ENCODE measurements at regions not wholly inside any gene's neighbourhood (a gene's known extent, or its start where the extent isn't known, plus 50 kb on each side); places are given as distances from the start of the nearest gene placed in this dataset.
"Not testable (repeated sequence)": the region's sequence is repeated elsewhere in the genome, so short reads cannot be mapped to it uniquely, and the experiment has no call there.

- Histone ChIP-seq H3K9me3 (no peaks in the 10 kb centered on the region), H3K27me3 (no peaks in the 10 kb centered on the region), H3K36me3 (no peaks in the 10 kb centered on the region), H3K4me1 (no peaks in the 10 kb centered on the region), H3K27ac (no peak overlapping the region), H3K4me3 (no peak overlapping the region)
- TF ChIP-seq CTCF (IDR thresholded peaks at IDR 0.05): no peak
- no peak for TF ChIP-seq POLR2A (IDR thresholded peaks at IDR 0.05)
- TF ChIP-seq EP300 (IDR thresholded peaks at IDR 0.05): no peak
- no peak for DNase-seq (ENCODE audit: low spot score in 2 of 2)
- WGBS, 2 donors: 90% methylated on average over 1 of the region's 1 CpG
These were observed 332.6 kb downstream of the FAM170A start for GRCh38 chr5:119961993-119962392.

- WGBS, 2 donors: 38 to 40% methylated on average over 3 of the region's 3 CpGs
- TF ChIP-seq EP300 (IDR thresholded peaks at IDR 0.05): no peak
- TF ChIP-seq CTCF (IDR thresholded peaks at IDR 0.05): no peak
- TF ChIP-seq POLR2A (IDR thresholded peaks at IDR 0.05): no peak
- Histone ChIP-seq H3K9me3 (no peaks in the 10 kb centered on the region), H3K4me3 (no peak overlapping the region), H3K27me3 (no peaks in the 10 kb centered on the region), H3K27ac (no peak overlapping the region), H3K4me1 (no peaks in the 10 kb centered on the region), H3K36me3 (no peaks in the 10 kb centered on the region)
- no peak for DNase-seq (ENCODE audit: low spot score in 2 of 2)
These were observed 336.7 kb downstream of the FAM170A start for GRCh38 chr5:119966028-119966427.

GRCh38 chr5:119968690-119969089 lies 339.3 kb downstream of the FAM170A start:
- Histone ChIP-seq H3K9me3 (no peaks in the 10 kb centered on the region), H3K4me3 (no peak overlapping the region), H3K4me1 (no peaks in the 10 kb centered on the region), H3K27ac (no peak overlapping the region), H3K36me3 (no peaks in the 10 kb centered on the region), H3K27me3 (no peaks in the 10 kb centered on the region)
- DNase-seq (ENCODE audit: low spot score in 2 of 2): no peak
- TF ChIP-seq EP300 (IDR thresholded peaks at IDR 0.05) (no peak), CTCF (IDR thresholded peaks at IDR 0.05) (no peak), POLR2A (IDR thresholded peaks at IDR 0.05) (no peak)
- 64 to 66% methylated on average over 2 of the region's 2 CpGs for WGBS, 2 donors

- not testable (repeated sequence) for H3K4me3 ChIP-seq; H3K27ac ChIP-seq; H3K4me1 ChIP-seq; H3K27me3 ChIP-seq; H3K36me3 ChIP-seq; DNase-seq (ENCODE audit: low spot score in 2 of 2)
- H3K9me3 ChIP-seq: peaks cover 0 to 20% (median 2%) of the 10 kb centered on the region in 4 donors
- WGBS, 2 donors: 91 to 95% methylated on average over 7 of the region's 7 CpGs
These were observed 357.7 kb downstream of the FAM170A start for GRCh38 chr5:119987077-119987476.

GRCh38 chr5:119991625-119992024 lies 362.3 kb downstream of the FAM170A start:
- Histone ChIP-seq H3K4me3 (no peak overlapping the region), H3K4me1 (no peaks in the 10 kb centered on the region), H3K27me3 (no peaks in the 10 kb centered on the region), H3K36me3 (no peaks in the 10 kb centered on the region), H3K27ac (no peak overlapping the region), H3K9me3 (peaks cover 0 to 12% (median under 1%) of the 10 kb centered on the region in 4 donors)
- 38 to 79% methylated on average over 3 of the region's 3 CpGs for WGBS, 2 donors
- TF ChIP-seq POLR2A (IDR thresholded peaks at IDR 0.05): no peak
- no peak for DNase-seq (ENCODE audit: low spot score in 2 of 2)

GRCh38 chr5:119996128-119996527 lies 366.8 kb downstream of the FAM170A start:
- Histone ChIP-seq H3K9me3 (no peaks in the 10 kb centered on the region), H3K4me3 (no peak overlapping the region), H3K27me3 (no peaks in the 10 kb centered on the region), H3K4me1 (no peaks in the 10 kb centered on the region), H3K27ac (no peak overlapping the region), H3K36me3 (no peaks in the 10 kb centered on the region)
- DNase-seq (ENCODE audit: low spot score in 2 of 2): no peak
- TF ChIP-seq POLR2A (IDR thresholded peaks at IDR 0.05) (no peak), EP300 (IDR thresholded peaks at IDR 0.05) (no peak), CTCF (IDR thresholded peaks at IDR 0.05) (no peak)
- WGBS, 2 donors: 86 to 88% methylated on average over 2 of the region's 2 CpGs

All from tibial nerve (tissue), 4 donors.